ENCODE measurements at regions not wholly inside any gene's neighbourhood (a gene's known extent, or its start where the extent isn't known, plus 50 kb on each side); places are given as distances from the start of the nearest gene placed in this dataset.
"Not testable (repeated sequence)": the region's sequence is repeated elsewhere in the genome, so short reads cannot be mapped to it uniquely, and the experiment has no call there.

- no peak for DNase-seq
Observed at GRCh38 chr5:89168766-89169165, 285.8 kb upstream of the MEF2C start.

- DNase-seq, result not testable (repeated sequence)
Observed at GRCh38 chr5:89164703-89165102, 281.7 kb upstream of the MEF2C start.

GRCh38 chr5:89156226-89156625 is 273.2 kb upstream of the MEF2C start:
- DNase-seq, result no peak

- DNase-seq, result no peak
Observed at GRCh38 chr5:89147031-89147430, 264.0 kb upstream of the MEF2C start.

- no peak for DNase-seq
Observed at GRCh38 chr5:89137148-89137547, 254.2 kb upstream of the MEF2C start.

GRCh38 chr5:89133975-89134374 is 251.0 kb upstream of the MEF2C start:
- DNase-seq, result no peak

GRCh38 chr5:89133129-89133528 is 250.1 kb upstream of the MEF2C start:
- no peak for DNase-seq

- no peak for DNase-seq
Observed at GRCh38 chr5:89130851-89131250, 247.9 kb upstream of the MEF2C start.

- DNase-seq, result no peak
Observed at GRCh38 chr5:89129941-89130340, 247.0 kb upstream of the MEF2C start.

- no peak for DNase-seq
Observed at GRCh38 chr5:89128906-89129625, 246.1 kb upstream of the MEF2C start.

- no peak for DNase-seq
Observed at GRCh38 chr5:89128092-89128491, 245.1 kb upstream of the MEF2C start.

- no peak for DNase-seq
Observed at GRCh38 chr5:89127191-89127590, 244.2 kb upstream of the MEF2C start.

GRCh38 chr5:89125372-89125771 is 242.4 kb upstream of the MEF2C start:
- DNase-seq, result no peak

- DNase-seq, result no peak
Observed at GRCh38 chr5:89123581-89123980, 240.6 kb upstream of the MEF2C start.

- DNase-seq, result no peak
Observed at GRCh38 chr5:89120719-89121118, 237.7 kb upstream of the MEF2C start.

- DNase-seq, result no peak
Observed at GRCh38 chr5:89117124-89117644, 234.2 kb upstream of the MEF2C start.

GRCh38 chr5:89110916-89111646 is 228.1 kb upstream of the MEF2C start:
- no peak for DNase-seq

- no peak for DNase-seq
Observed at GRCh38 chr5:89106480-89106879, 223.5 kb upstream of the MEF2C start.

GRCh38 chr5:89105836-89106235 is 222.9 kb upstream of the MEF2C start:
- DNase-seq, result no peak

GRCh38 chr5:89105171-89105695 is 222.2 kb upstream of the MEF2C start:
- no peak for DNase-seq

- no peak for DNase-seq
Observed at GRCh38 chr5:89098199-89098756, 215.3 kb upstream of the MEF2C start.

GRCh38 chr5:89097103-89097502 is 214.1 kb upstream of the MEF2C start:
- no peak for DNase-seq

GRCh38 chr5:89095341-89095740 is 212.4 kb upstream of the MEF2C start:
- DNase-seq, result no peak

GRCh38 chr5:89090037-89090436 is 207.1 kb upstream of the MEF2C start:
- DNase-seq, result no peak

Measured in DMS 273 treated with DMSO at 0.1 percent for 48 hours (cell line).